B cell (primary cell): ENCODE measurements at regions not wholly inside any gene's neighbourhood (a gene's known extent, or its start where the extent isn't known, plus 50 kb on each side); places are given as distances from the start of the nearest gene placed in this dataset.

Source experiments
- ATAC-seq: fragments of 200-7000 bp; cut with Tn5 transposase; one replicate; pipeline ENCODE4 v1.10.0; 2021; ENCODE audit warnings: low read depth, mild to moderate bottlenecking, moderate number of reproducible peaks, moderate library complexity
- CTCF ChIA-PET: fragments of 350-600 bp; sonication (Branson Sonifier 250); formaldehyde crosslinking; loops from one replicate; lab custom pipeline; 2021; ENCODE audit warnings: antibody characterized with exemption, inconsistent platforms; lab: Charles Lee
- POLR2A ChIA-PET: fragments of 350-600 bp; sonication (Branson Sonifier 250); formaldehyde crosslinking; loops from one replicate; lab custom pipeline; 2021; ENCODE audit warnings: antibody characterized with exemption; lab: Charles Lee
- DNase-seq: peaks from one replicate; pipeline ENCODE4 v3.0.0; 2013
- H2AFZ ChIP-seq: 2 replicates; pipeline ENCODE4 v1.6.1; 2012; ENCODE audit warnings: mild to moderate bottlenecking, low read depth, low read length; ENCODE audit not compliant: insufficient read depth, poor library complexity, severe bottlenecking
- H3K27ac ChIP-seq, 2 donors: 1 replicate in 1 of 2; 2 replicates in 1 of 2; pipeline ENCODE4 v1.5.1; 2012 to 2013; ENCODE audit warnings: low read length in 2 of 2, mild to moderate bottlenecking in 2 of 2, moderate library complexity in 1 of 2
- H3K27me3 ChIP-seq, 4 experiments: fragments of 200-600 bp in 1 of 4; sonication (generic) in 1 of 4; replicated peaks in 1 of 4; 1 replicate in 2 of 4; 2 replicates in 2 of 4; pipeline versions ENCODE4 v1.6.1 to v1.7.0; 2013 to 2016; ENCODE audit warnings: low read length in 3 of 4, mild to moderate bottlenecking in 2 of 4, mixed read lengths in 1 of 4, moderate library complexity in 1 of 4; ENCODE audit not compliant: insufficient read depth in 4 of 4, control insufficient read depth in 3 of 4; ENCODE audit errors: control extremely low read depth in 1 of 4
- H3K36me3 ChIP-seq, 2 experiments: replicated peaks in 1 of 2; 1 replicate in 1 of 2; 2 replicates in 1 of 2; pipeline versions ENCODE4 v1.6.1 to v1.7.1; 2013; ENCODE audit warnings: low read length in 1 of 2; ENCODE audit not compliant: insufficient read depth in 2 of 2, control insufficient read depth in 1 of 2; ENCODE audit errors: control extremely low read depth in 1 of 2, extremely low read depth in 1 of 2
- H3K4me1 ChIP-seq, 2 donors: fragments of 200-600 bp in 1 of 2; sonication (generic) in 1 of 2; 1 replicate in 1 of 2; 2 replicates in 1 of 2; pipeline versions ENCODE4 v1.5.1 to v1.6.1; 2013 to 2017; ENCODE audit warnings: low read length in 2 of 2; ENCODE audit not compliant: control insufficient read depth in 2 of 2, insufficient read depth in 2 of 2
- H3K4me2 ChIP-seq: replicated peaks from 2 replicates; pipeline ENCODE3; 2012; ENCODE audit warnings: mild to moderate bottlenecking, low read depth, low read length; ENCODE audit not compliant: poor library complexity, severe bottlenecking
- H3K4me3 ChIP-seq, 5 experiments: fragments of 200-600 bp in 1 of 5; sonication (generic) in 1 of 5; 1 replicate in 3 of 5; 2 replicates in 2 of 5; pipeline versions ENCODE4 v1.5.1 to v1.7.0; 2011 to 2016; ENCODE audit warnings: low read length in 4 of 5, mild to moderate bottlenecking in 4 of 5, low read depth in 2 of 5, control low read depth in 1 of 5, moderate library complexity in 1 of 5; ENCODE audit not compliant: insufficient read depth in 1 of 5; ENCODE audit errors: control extremely low read depth in 1 of 5, extremely low read depth in 1 of 5
- H3K79me2 ChIP-seq: fragments of 200-600 bp; sonication (generic); one replicate; pipeline ENCODE4 v1.6.0; 2016; ENCODE audit warnings: low read length; ENCODE audit not compliant: control insufficient read depth, insufficient read depth
- H3K9ac ChIP-seq: fragments of 200-600 bp; sonication (generic); 2 replicates; pipeline ENCODE4 v1.6.1; 2017; ENCODE audit warnings: mild to moderate bottlenecking, low read length, moderate library complexity
- H3K9me3 ChIP-seq, 3 donors: one replicate each; pipeline versions ENCODE4 v1.6.1 to v1.7.1; 2013; ENCODE audit warnings: low read length in 2 of 3; ENCODE audit not compliant: control insufficient read depth in 2 of 3, insufficient read depth in 1 of 3; ENCODE audit errors: control extremely low read depth in 1 of 3
- H4K20me1 ChIP-seq: 2 replicates; pipeline ENCODE4 v1.6.0; 2012; ENCODE audit warnings: mild to moderate bottlenecking, low read length; ENCODE audit not compliant: insufficient read depth, control insufficient read depth, poor library complexity, severe bottlenecking
- H3K27ac Mint-ChIP-seq: one replicate; pipeline ENCODE4 v1.8.0; 2021; ENCODE audit warnings: mixed read lengths
- H3K27me3 Mint-ChIP-seq: one replicate; pipeline ENCODE4 v1.8.0; 2021; ENCODE audit warnings: mixed read lengths
- H3K4me1 Mint-ChIP-seq: one replicate; pipeline ENCODE4 v1.8.0; 2021; ENCODE audit warnings: mixed read lengths
- H3K4me3 Mint-ChIP-seq: one replicate; pipeline ENCODE4 v1.8.0; 2021; ENCODE audit warnings: mixed read lengths
- H3K9me3 Mint-ChIP-seq: one replicate; pipeline ENCODE4 v1.8.0; 2022; ENCODE audit warnings: mixed read lengths; ENCODE audit not compliant: insufficient read depth
- CTCF ChIP-seq: fragments of 200-600 bp; IDR thresholded peaks from one replicate; pipeline ENCODE4 v1.8.0; 2022; ENCODE audit warnings: antibody characterized with exemption, mild to moderate bottlenecking
- EZH2 ChIP-seq: IDR thresholded peaks from 2 replicates; pipeline ENCODE4 v1.6.1; 2012; ENCODE audit warnings: borderline replicate concordance, low read depth, mild to moderate bottlenecking, moderate library complexity, low read length; ENCODE audit not compliant: insufficient read depth, poor library complexity, severe bottlenecking
- whole genome bisulfite sequencing: methylation state at CpG from one replicate; pipeline ENCODE4 v1.1.5; 2013; ENCODE audit warnings: missing lambda C conversion rate; ENCODE audit not compliant: insufficient coverage; 5-methylcytosine and 5-hydroxymethylcytosine counted together
- intact Hi-C: fragments of 100-400 bp; cut with micrococcal nuclease; formaldehyde crosslinking; loops from one replicate; pipeline ENCODE4 v1.10.0; 2022

GRCh38 chr6:109242029-109242428 is 140.2 kb downstream of the CD164 start:
- H2AFZ ChIP-seq: no peak overlapping the region
- TF ChIP-seq EZH2 (no peak), CTCF (no peak)
- Mint-ChIP-seq H3K4me3 (no peak overlapping the region), H3K27me3 (no peaks in the 10 kb centered on the region), H3K27ac (no peak overlapping the region), H3K9me3 (no peaks in the 10 kb centered on the region), H3K4me1 (peaks cover 4% of the 10 kb centered on the region)
- H3K36me3 ChIP-seq: no peaks in the 10 kb centered on the region
- ChIA-PET CTCF (interaction anchor here (1.1 kb wide), 1 partner anchor 54 kb away, joined by 3 read pairs; no protein-coding TSS in a partner anchor), POLR2A (no interaction called here)
- ATAC-seq (no peak), DNase-seq (no peak)
- peaks cover 7 to 9% of the 10 kb centered on the region in 2 donors for H3K4me1 ChIP-seq
- 80% methylated on average over 1 of the region's 2 CpGs for WGBS
- H3K79me2 ChIP-seq: no peaks in the 10 kb centered on the region
- no peak overlapping the region for H3K4me3 ChIP-seq
- H4K20me1 ChIP-seq: no peaks in the 10 kb centered on the region
- H3K27ac ChIP-seq: no peak overlapping the region
- H3K27me3 ChIP-seq: no peaks in the 10 kb centered on the region
- H3K4me2 ChIP-seq: no peak overlapping the region
- no peak overlapping the region for H3K9ac ChIP-seq
- intact Hi-C loops: no loop called here
- no peaks in the 10 kb centered on the region for H3K9me3 ChIP-seq

- no peak for DNase-seq
- intact Hi-C loops: no loop called here
Observed at GRCh38 chr6:109241199-109241598, 141.1 kb downstream of the CD164 start.

More at GRCh38 chr6:109241199-109241598, 141.1 kb downstream of the CD164 start:
- Mint-ChIP-seq H3K4me1 (peaks cover 10% of the 10 kb centered on the region), H3K9me3 (no peaks in the 10 kb centered on the region), H3K4me3 (no peak overlapping the region), H3K27ac (no peak overlapping the region), H3K27me3 (no peaks in the 10 kb centered on the region)
- Histone ChIP-seq H3K79me2 (no peaks in the 10 kb centered on the region), H3K4me1 (peaks cover 16 to 18% of the 10 kb centered on the region in 2 donors), H3K4me2 (no peak overlapping the region), H3K4me3 (no peak overlapping the region), H4K20me1 (no peaks in the 10 kb centered on the region), H2AFZ (no peak overlapping the region), H3K27me3 (no peaks in the 10 kb centered on the region), H3K9ac (no peak overlapping the region), H3K9me3 (no peaks in the 10 kb centered on the region), H3K27ac (no peak overlapping the region), H3K36me3 (no peaks in the 10 kb centered on the region)
- TF ChIP-seq CTCF: no peak
- TF ChIP-seq EZH2: no peak
- ATAC-seq: no peak
- ChIA-PET CTCF (interaction anchor here (1.1 kb wide), 1 partner anchor 53 kb away, joined by 3 read pairs; no protein-coding TSS in a partner anchor), POLR2A (no interaction called here)
- WGBS: 100% methylated on average over 1 of the region's 2 CpGs
